B cell (primary cell): ENCODE measurements at regions not wholly inside any gene's neighbourhood (a gene's known extent, or its start where the extent isn't known, plus 50 kb on each side); places are given as distances from the start of the nearest gene placed in this dataset.

ENCODE experiments used
- ATAC-seq: fragments of 200-7000 bp; cut with Tn5 transposase; one replicate; pipeline ENCODE4 v1.10.0; 2021; ENCODE audit warnings: low read depth, mild to moderate bottlenecking, moderate number of reproducible peaks, moderate library complexity
- CTCF ChIA-PET: fragments of 350-600 bp; sonication (Branson Sonifier 250); formaldehyde crosslinking; loops from one replicate; lab custom pipeline; 2021; ENCODE audit warnings: antibody characterized with exemption, inconsistent platforms; lab: Charles Lee
- POLR2A ChIA-PET: fragments of 350-600 bp; sonication (Branson Sonifier 250); formaldehyde crosslinking; loops from one replicate; lab custom pipeline; 2021; ENCODE audit warnings: antibody characterized with exemption; lab: Charles Lee
- DNase-seq: peaks from one replicate; pipeline ENCODE4 v3.0.0; 2013
- H2AFZ ChIP-seq: 2 replicates; pipeline ENCODE4 v1.6.1; 2012; ENCODE audit warnings: mild to moderate bottlenecking, low read depth, low read length; ENCODE audit not compliant: insufficient read depth, poor library complexity, severe bottlenecking
- H3K27ac ChIP-seq, 2 donors: 1 replicate in 1 of 2; 2 replicates in 1 of 2; pipeline ENCODE4 v1.5.1; 2012 to 2013; ENCODE audit warnings: low read length in 2 of 2, mild to moderate bottlenecking in 2 of 2, moderate library complexity in 1 of 2
- H3K27me3 ChIP-seq, 4 experiments: fragments of 200-600 bp in 1 of 4; sonication (generic) in 1 of 4; replicated peaks in 1 of 4; 1 replicate in 2 of 4; 2 replicates in 2 of 4; pipeline versions ENCODE4 v1.6.1 to v1.7.0; 2013 to 2016; ENCODE audit warnings: low read length in 3 of 4, mild to moderate bottlenecking in 2 of 4, mixed read lengths in 1 of 4, moderate library complexity in 1 of 4; ENCODE audit not compliant: insufficient read depth in 4 of 4, control insufficient read depth in 3 of 4; ENCODE audit errors: control extremely low read depth in 1 of 4
- H3K36me3 ChIP-seq, 2 experiments: replicated peaks in 1 of 2; 1 replicate in 1 of 2; 2 replicates in 1 of 2; pipeline versions ENCODE4 v1.6.1 to v1.7.1; 2013; ENCODE audit warnings: low read length in 1 of 2; ENCODE audit not compliant: insufficient read depth in 2 of 2, control insufficient read depth in 1 of 2; ENCODE audit errors: control extremely low read depth in 1 of 2, extremely low read depth in 1 of 2
- H3K4me1 ChIP-seq, 2 donors: fragments of 200-600 bp in 1 of 2; sonication (generic) in 1 of 2; 1 replicate in 1 of 2; 2 replicates in 1 of 2; pipeline versions ENCODE4 v1.5.1 to v1.6.1; 2013 to 2017; ENCODE audit warnings: low read length in 2 of 2; ENCODE audit not compliant: control insufficient read depth in 2 of 2, insufficient read depth in 2 of 2
- H3K4me2 ChIP-seq: replicated peaks from 2 replicates; pipeline ENCODE3; 2012; ENCODE audit warnings: mild to moderate bottlenecking, low read depth, low read length; ENCODE audit not compliant: poor library complexity, severe bottlenecking
- H3K4me3 ChIP-seq, 5 experiments: fragments of 200-600 bp in 1 of 5; sonication (generic) in 1 of 5; 1 replicate in 3 of 5; 2 replicates in 2 of 5; pipeline versions ENCODE4 v1.5.1 to v1.7.0; 2011 to 2016; ENCODE audit warnings: low read length in 4 of 5, mild to moderate bottlenecking in 4 of 5, low read depth in 2 of 5, control low read depth in 1 of 5, moderate library complexity in 1 of 5; ENCODE audit not compliant: insufficient read depth in 1 of 5; ENCODE audit errors: control extremely low read depth in 1 of 5, extremely low read depth in 1 of 5
- H3K79me2 ChIP-seq: fragments of 200-600 bp; sonication (generic); one replicate; pipeline ENCODE4 v1.6.0; 2016; ENCODE audit warnings: low read length; ENCODE audit not compliant: control insufficient read depth, insufficient read depth
- H3K9ac ChIP-seq: fragments of 200-600 bp; sonication (generic); 2 replicates; pipeline ENCODE4 v1.6.1; 2017; ENCODE audit warnings: mild to moderate bottlenecking, low read length, moderate library complexity
- H3K9me3 ChIP-seq, 3 donors: one replicate each; pipeline versions ENCODE4 v1.6.1 to v1.7.1; 2013; ENCODE audit warnings: low read length in 2 of 3; ENCODE audit not compliant: control insufficient read depth in 2 of 3, insufficient read depth in 1 of 3; ENCODE audit errors: control extremely low read depth in 1 of 3
- H4K20me1 ChIP-seq: 2 replicates; pipeline ENCODE4 v1.6.0; 2012; ENCODE audit warnings: mild to moderate bottlenecking, low read length; ENCODE audit not compliant: insufficient read depth, control insufficient read depth, poor library complexity, severe bottlenecking
- H3K27ac Mint-ChIP-seq: one replicate; pipeline ENCODE4 v1.8.0; 2021; ENCODE audit warnings: mixed read lengths
- H3K27me3 Mint-ChIP-seq: one replicate; pipeline ENCODE4 v1.8.0; 2021; ENCODE audit warnings: mixed read lengths
- H3K4me1 Mint-ChIP-seq: one replicate; pipeline ENCODE4 v1.8.0; 2021; ENCODE audit warnings: mixed read lengths
- H3K4me3 Mint-ChIP-seq: one replicate; pipeline ENCODE4 v1.8.0; 2021; ENCODE audit warnings: mixed read lengths
- H3K9me3 Mint-ChIP-seq: one replicate; pipeline ENCODE4 v1.8.0; 2022; ENCODE audit warnings: mixed read lengths; ENCODE audit not compliant: insufficient read depth
- CTCF ChIP-seq: fragments of 200-600 bp; IDR thresholded peaks from one replicate; pipeline ENCODE4 v1.8.0; 2022; ENCODE audit warnings: antibody characterized with exemption, mild to moderate bottlenecking
- EZH2 ChIP-seq: IDR thresholded peaks from 2 replicates; pipeline ENCODE4 v1.6.1; 2012; ENCODE audit warnings: borderline replicate concordance, low read depth, mild to moderate bottlenecking, moderate library complexity, low read length; ENCODE audit not compliant: insufficient read depth, poor library complexity, severe bottlenecking
- WGBS: methylation state at CpG from one replicate; pipeline ENCODE4 v1.1.5; 2013; ENCODE audit warnings: missing lambda C conversion rate; ENCODE audit not compliant: insufficient coverage; 5-methylcytosine and 5-hydroxymethylcytosine counted together
- intact Hi-C: fragments of 100-400 bp; cut with micrococcal nuclease; formaldehyde crosslinking; loops from one replicate; pipeline ENCODE4 v1.10.0; 2022

- WGBS, result 12% methylated on average over 8 of the region's 13 CpGs
- H3K4me2 ChIP-seq, result peak overlapping the region; percentile 73
- H4K20me1 ChIP-seq, result no peaks in the 10 kb centered on the region
- H3K27ac ChIP-seq, result peak overlapping the region in 1 of 2 donors; percentile 43
- CTCF ChIA-PET, result no interaction called here
- peak; percentile 68 for ATAC-seq
- DNase-seq, result peak; percentile 17
- Mint-ChIP-seq H3K4me1 (peaks cover 51% of the 10 kb centered on the region), H3K27ac (peak overlapping the region; percentile 77), H3K27me3 (peaks cover 4% of the 10 kb centered on the region), H3K9me3 (no peaks in the 10 kb centered on the region), H3K4me3 (peak overlapping the region; percentile 89)
- H3K36me3 ChIP-seq, result no peaks in the 10 kb centered on the region
- no peaks in the 10 kb centered on the region for H3K79me2 ChIP-seq
- H3K4me1 ChIP-seq, result peaks cover 18 to 39% of the 10 kb centered on the region in 2 donors
- H3K9me3 ChIP-seq, result peaks cover 0 to 1% (median 0%) of the 10 kb centered on the region in 3 donors
- H3K27me3 ChIP-seq, result peaks cover 0 to 4% (median 0%) of the 10 kb centered on the region in 4 experiments
- peak overlapping the region; percentile 30 to 68 (median 45) for H3K4me3 ChIP-seq
- peak overlapping the region; percentile 62 for H3K9ac ChIP-seq
- peak overlapping the region; percentile 79 for H2AFZ ChIP-seq
- no peak for TF ChIP-seq CTCF
- intact Hi-C loops, result loop anchor here (5.0 kb wide), 1 partner anchor 70 kb away; no protein-coding TSS in a partner anchor
- POLR2A ChIA-PET, result no interaction called here
These were observed 306.2 kb downstream of the TTLL7 start for GRCh38 chr1:83692524-83693381.

DNA sequence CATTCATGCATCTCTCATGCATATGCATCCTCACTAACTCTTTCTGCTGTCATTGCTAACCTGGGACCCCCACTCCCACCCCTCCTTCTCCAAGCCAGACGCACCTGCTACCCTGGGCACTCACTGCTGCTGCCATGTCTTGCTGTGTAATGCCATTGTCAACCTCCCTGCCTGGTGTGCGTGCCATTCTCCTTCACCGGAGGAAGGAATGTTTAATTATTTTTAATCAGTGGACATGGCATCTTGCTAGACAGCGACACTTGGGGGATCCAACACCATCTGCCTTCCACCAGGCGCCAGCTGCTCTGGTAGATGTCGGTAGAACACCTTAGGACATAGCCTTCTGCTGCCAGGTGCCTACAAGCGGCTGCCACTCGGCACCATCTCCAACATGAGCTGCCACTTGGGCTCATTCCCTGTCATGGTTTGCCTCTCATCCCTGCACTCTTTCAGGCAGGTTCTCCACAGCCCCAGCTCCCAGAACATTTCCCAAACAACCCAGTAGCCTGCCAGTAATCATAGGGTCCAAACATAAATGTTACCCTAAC lies 306.9 kb downstream of the TTLL7 start:
- 90% methylated on average over 5 of the region's 8 CpGs for WGBS

More for the DNA sequence above, 306.9 kb downstream of the TTLL7 start:
- ChIA-PET CTCF (no interaction called here), POLR2A (no interaction called here)
- Histone ChIP-seq H3K79me2 (no peaks in the 10 kb centered on the region), H3K27me3 (peaks cover 0 to 4% (median 0%) of the 10 kb centered on the region in 4 experiments), H3K4me1 (peaks cover 18 to 35% of the 10 kb centered on the region in 2 donors), H3K36me3 (no peaks in the 10 kb centered on the region), H3K4me3 (peak overlapping the region in 1 of 5 experiments; percentile 68), H3K9ac (peak overlapping the region; percentile 62), H3K4me2 (peak overlapping the region; percentile 73), H3K9me3 (peaks cover 0 to 1% (median 0%) of the 10 kb centered on the region in 3 donors), H4K20me1 (no peaks in the 10 kb centered on the region), H3K27ac (no peak overlapping the region), H2AFZ (peak overlapping the region; percentile 79)
- Mint-ChIP-seq H3K4me1 (peaks cover 47% of the 10 kb centered on the region), H3K27ac (peak overlapping the region; percentile 77), H3K27me3 (peaks cover 4% of the 10 kb centered on the region), H3K4me3 (peak overlapping the region; percentile 89), H3K9me3 (no peaks in the 10 kb centered on the region)
- DNase-seq (peak; percentile 3), ATAC-seq (no peak)
- TF ChIP-seq EZH2 (no peak), CTCF (no peak)
- intact Hi-C loops, result loop anchor here (5.0 kb wide), 1 partner anchor 70 kb away; no protein-coding TSS in a partner anchor
